HEK293 (cell line): ENCODE measurements at regions not wholly inside any gene's neighbourhood (a gene's known extent, or its start where the extent isn't known, plus 50 kb on each side); places are given as distances from the start of the nearest gene placed in this dataset.

Experiments
- GFI1B ChIP-seq: fragments of 450-650 bp; formaldehyde crosslinking; IDR thresholded peaks from 2 replicates; pipeline ENCODE4 v1.5.1; 2016; ENCODE audit warnings: missing biosample characterization, missing genetic modification characterization
- HOXC10 ChIP-seq: sonication (generic); formaldehyde crosslinking; IDR thresholded peaks from 2 replicates; pipeline ENCODE4 v1.8.1; 2023; ENCODE audit warnings: mild to moderate bottlenecking, missing genetic modification reagents
- YY1 ChIP-seq: fragments of 450-650 bp; formaldehyde crosslinking; IDR thresholded peaks from 2 replicates; pipeline ENCODE4 v1.5.1; 2018; ENCODE audit warnings: missing biosample characterization, missing genetic modification characterization
- ZNF266 ChIP-seq: fragments of 450-650 bp; formaldehyde crosslinking; IDR thresholded peaks from 2 replicates; pipeline ENCODE4 v1.5.1; 2016; ENCODE audit warnings: missing biosample characterization, missing genetic modification characterization, low read depth
- ZNF292 ChIP-seq: fragments of 450-650 bp; formaldehyde crosslinking; IDR thresholded peaks from 2 replicates; pipeline ENCODE4 v1.5.1; 2016; ENCODE audit warnings: low read depth, missing biosample characterization, missing genetic modification characterization, borderline replicate concordance
- ZNF529 ChIP-seq: fragments of 450-650 bp; formaldehyde crosslinking; IDR thresholded peaks from 2 replicates; pipeline ENCODE4 v1.5.1; 2017; ENCODE audit warnings: missing genetic modification characterization, missing biosample characterization; ENCODE audit not compliant: insufficient replicate concordance
- ZNF624 ChIP-seq: fragments of 450-650 bp; formaldehyde crosslinking; IDR thresholded peaks from 2 replicates; pipeline ENCODE4 v1.5.1; 2017; ENCODE audit warnings: missing biosample characterization, missing genetic modification characterization
- ZNF776 ChIP-seq: fragments of 450-650 bp; formaldehyde crosslinking; IDR thresholded peaks from 2 replicates; pipeline ENCODE4 v1.5.0; 2017; ENCODE audit warnings: missing biosample characterization, missing genetic modification characterization, borderline replicate concordance
- TF ChIP-seq, protein P1 (sequence below): fragments of 450-650 bp; formaldehyde crosslinking; IDR thresholded peaks from 2 replicates; pipeline ENCODE4 v1.5.1; 2016; ENCODE audit warnings: missing biosample characterization, missing genetic modification characterization
- TF ChIP-seq, protein P2 (sequence below): fragments of 450-650 bp; formaldehyde crosslinking; IDR thresholded peaks from 2 replicates; pipeline ENCODE4 v1.5.0; 2017; ENCODE audit warnings: missing biosample characterization, missing genetic modification characterization, borderline replicate concordance
- TF ChIP-seq, protein P3 (sequence below): fragments of 450-650 bp; formaldehyde crosslinking; IDR thresholded peaks from 2 replicates; pipeline ENCODE4 v1.5.1; 2016; ENCODE audit warnings: missing biosample characterization, missing genetic modification characterization
- TF ChIP-seq, protein P4 (sequence below): fragments of 450-650 bp; formaldehyde crosslinking; IDR thresholded peaks from 2 replicates; pipeline ENCODE4 v1.5.1; 2016; ENCODE audit warnings: missing biosample characterization, missing genetic modification characterization
- TF ChIP-seq, protein P5 (sequence below): fragments of 450-650 bp; formaldehyde crosslinking; IDR thresholded peaks from 2 replicates; pipeline ENCODE4 v1.5.1; 2017; ENCODE audit warnings: missing biosample characterization, missing genetic modification characterization
- TF ChIP-seq, protein P6 (sequence below): fragments of 450-650 bp; formaldehyde crosslinking; IDR thresholded peaks from 2 replicates; pipeline ENCODE4 v1.5.1; 2016; ENCODE audit warnings: missing biosample characterization, missing genetic modification characterization, low read depth

DNA sequence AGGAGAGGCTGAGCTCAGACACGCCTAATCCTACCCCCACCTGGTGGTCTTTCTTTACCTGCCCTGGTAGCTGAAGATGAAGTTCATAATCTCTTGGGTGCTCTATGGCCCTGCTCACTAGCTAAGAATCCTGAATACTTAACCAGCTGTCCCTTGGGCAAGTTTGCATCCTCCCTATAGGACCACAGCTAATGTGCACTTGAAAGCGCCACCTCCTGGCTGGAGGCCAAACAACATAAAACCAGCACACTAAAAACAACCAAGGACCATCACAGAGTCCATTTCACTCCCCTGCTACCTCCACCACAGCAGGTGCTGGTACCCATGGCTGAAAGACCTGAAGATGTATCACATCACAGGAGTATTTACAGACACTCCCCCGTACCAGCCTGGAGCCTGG lies 155.5 kb upstream of the SLC24A3 start:
- TF ChIP-seq, protein P1, sequence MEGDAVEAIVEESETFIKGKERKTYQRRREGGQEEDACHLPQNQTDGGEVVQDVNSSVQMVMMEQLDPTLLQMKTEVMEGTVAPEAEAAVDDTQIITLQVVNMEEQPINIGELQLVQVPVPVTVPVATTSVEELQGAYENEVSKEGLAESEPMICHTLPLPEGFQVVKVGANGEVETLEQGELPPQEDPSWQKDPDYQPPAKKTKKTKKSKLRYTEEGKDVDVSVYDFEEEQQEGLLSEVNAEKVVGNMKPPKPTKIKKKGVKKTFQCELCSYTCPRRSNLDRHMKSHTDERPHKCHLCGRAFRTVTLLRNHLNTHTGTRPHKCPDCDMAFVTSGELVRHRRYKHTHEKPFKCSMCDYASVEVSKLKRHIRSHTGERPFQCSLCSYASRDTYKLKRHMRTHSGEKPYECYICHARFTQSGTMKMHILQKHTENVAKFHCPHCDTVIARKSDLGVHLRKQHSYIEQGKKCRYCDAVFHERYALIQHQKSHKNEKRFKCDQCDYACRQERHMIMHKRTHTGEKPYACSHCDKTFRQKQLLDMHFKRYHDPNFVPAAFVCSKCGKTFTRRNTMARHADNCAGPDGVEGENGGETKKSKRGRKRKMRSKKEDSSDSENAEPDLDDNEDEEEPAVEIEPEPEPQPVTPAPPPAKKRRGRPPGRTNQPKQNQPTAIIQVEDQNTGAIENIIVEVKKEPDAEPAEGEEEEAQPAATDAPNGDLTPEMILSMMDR (tag by site-specific recombination) = no peak
- TF ChIP-seq, protein P2, sequence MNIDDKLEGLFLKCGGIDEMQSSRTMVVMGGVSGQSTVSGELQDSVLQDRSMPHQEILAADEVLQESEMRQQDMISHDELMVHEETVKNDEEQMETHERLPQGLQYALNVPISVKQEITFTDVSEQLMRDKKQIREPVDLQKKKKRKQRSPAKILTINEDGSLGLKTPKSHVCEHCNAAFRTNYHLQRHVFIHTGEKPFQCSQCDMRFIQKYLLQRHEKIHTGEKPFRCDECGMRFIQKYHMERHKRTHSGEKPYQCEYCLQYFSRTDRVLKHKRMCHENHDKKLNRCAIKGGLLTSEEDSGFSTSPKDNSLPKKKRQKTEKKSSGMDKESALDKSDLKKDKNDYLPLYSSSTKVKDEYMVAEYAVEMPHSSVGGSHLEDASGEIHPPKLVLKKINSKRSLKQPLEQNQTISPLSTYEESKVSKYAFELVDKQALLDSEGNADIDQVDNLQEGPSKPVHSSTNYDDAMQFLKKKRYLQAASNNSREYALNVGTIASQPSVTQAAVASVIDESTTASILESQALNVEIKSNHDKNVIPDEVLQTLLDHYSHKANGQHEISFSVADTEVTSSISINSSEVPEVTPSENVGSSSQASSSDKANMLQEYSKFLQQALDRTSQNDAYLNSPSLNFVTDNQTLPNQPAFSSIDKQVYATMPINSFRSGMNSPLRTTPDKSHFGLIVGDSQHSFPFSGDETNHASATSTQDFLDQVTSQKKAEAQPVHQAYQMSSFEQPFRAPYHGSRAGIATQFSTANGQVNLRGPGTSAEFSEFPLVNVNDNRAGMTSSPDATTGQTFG = no peak
- TF ChIP-seq, protein P3, sequence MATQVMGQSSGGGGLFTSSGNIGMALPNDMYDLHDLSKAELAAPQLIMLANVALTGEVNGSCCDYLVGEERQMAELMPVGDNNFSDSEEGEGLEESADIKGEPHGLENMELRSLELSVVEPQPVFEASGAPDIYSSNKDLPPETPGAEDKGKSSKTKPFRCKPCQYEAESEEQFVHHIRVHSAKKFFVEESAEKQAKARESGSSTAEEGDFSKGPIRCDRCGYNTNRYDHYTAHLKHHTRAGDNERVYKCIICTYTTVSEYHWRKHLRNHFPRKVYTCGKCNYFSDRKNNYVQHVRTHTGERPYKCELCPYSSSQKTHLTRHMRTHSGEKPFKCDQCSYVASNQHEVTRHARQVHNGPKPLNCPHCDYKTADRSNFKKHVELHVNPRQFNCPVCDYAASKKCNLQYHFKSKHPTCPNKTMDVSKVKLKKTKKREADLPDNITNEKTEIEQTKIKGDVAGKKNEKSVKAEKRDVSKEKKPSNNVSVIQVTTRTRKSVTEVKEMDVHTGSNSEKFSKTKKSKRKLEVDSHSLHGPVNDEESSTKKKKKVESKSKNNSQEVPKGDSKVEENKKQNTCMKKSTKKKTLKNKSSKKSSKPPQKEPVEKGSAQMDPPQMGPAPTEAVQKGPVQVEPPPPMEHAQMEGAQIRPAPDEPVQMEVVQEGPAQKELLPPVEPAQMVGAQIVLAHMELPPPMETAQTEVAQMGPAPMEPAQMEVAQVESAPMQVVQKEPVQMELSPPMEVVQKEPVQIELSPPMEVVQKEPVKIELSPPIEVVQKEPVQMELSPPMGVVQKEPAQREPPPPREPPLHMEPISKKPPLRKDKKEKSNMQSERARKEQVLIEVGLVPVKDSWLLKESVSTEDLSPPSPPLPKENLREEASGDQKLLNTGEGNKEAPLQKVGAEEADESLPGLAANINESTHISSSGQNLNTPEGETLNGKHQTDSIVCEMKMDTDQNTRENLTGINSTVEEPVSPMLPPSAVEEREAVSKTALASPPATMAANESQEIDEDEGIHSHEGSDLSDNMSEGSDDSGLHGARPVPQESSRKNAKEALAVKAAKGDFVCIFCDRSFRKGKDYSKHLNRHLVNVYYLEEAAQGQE (tag by site-specific recombination) = no peak
- TF ChIP-seq HOXC10 (CRISPR knock-in tag) = no peak
- TF ChIP-seq, protein P4, sequence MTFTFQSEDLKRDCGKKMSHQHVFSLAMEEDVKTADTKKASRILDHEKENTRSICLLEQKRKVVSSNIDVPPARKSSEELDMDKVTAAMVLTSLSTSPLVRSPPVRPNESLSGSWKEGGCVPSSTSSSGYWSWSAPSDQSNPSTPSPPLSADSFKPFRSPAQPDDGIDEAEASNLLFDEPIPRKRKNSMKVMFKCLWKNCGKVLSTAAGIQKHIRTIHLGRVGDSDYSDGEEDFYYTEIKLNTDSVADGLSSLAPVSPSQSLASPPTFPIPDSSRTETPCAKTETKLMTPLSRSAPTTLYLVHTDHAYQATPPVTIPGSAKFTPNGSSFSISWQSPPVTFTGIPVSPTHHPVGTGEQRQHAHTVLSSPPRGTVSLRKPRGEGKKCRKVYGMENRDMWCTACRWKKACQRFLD (tag by site-specific recombination) = no peak
- TF ChIP-seq ZNF624 (tag by site-specific recombination) = no peak
- TF ChIP-seq, protein P5, sequence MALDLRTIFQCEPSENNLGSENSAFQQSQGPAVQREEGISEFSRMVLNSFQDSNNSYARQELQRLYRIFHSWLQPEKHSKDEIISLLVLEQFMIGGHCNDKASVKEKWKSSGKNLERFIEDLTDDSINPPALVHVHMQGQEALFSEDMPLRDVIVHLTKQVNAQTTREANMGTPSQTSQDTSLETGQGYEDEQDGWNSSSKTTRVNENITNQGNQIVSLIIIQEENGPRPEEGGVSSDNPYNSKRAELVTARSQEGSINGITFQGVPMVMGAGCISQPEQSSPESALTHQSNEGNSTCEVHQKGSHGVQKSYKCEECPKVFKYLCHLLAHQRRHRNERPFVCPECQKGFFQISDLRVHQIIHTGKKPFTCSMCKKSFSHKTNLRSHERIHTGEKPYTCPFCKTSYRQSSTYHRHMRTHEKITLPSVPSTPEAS (tag by site-specific recombination) = no peak
- TF ChIP-seq, protein P6, sequence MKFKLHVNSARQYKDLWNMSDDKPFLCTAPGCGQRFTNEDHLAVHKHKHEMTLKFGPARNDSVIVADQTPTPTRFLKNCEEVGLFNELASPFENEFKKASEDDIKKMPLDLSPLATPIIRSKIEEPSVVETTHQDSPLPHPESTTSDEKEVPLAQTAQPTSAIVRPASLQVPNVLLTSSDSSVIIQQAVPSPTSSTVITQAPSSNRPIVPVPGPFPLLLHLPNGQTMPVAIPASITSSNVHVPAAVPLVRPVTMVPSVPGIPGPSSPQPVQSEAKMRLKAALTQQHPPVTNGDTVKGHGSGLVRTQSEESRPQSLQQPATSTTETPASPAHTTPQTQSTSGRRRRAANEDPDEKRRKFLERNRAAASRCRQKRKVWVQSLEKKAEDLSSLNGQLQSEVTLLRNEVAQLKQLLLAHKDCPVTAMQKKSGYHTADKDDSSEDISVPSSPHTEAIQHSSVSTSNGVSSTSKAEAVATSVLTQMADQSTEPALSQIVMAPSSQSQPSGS = no peak
- TF ChIP-seq ZNF266 (tag by site-specific recombination) = no peak
- no peak for TF ChIP-seq GFI1B
- no peak for TF ChIP-seq ZNF292 (tag by site-specific recombination)
- TF ChIP-seq ZNF529 (tag by site-specific recombination) = no peak
- no peak for TF ChIP-seq YY1 (tag by site-specific recombination)
- no peak for TF ChIP-seq ZNF776 (tag by site-specific recombination)
